HG03342 (cell line): ENCODE measurements at regions not wholly inside any gene's neighbourhood (a gene's known extent, or its start where the extent isn't known, plus 50 kb on each side); places are given as distances from the start of the nearest gene placed in this dataset.

Experiments
- ATAC-seq: cut with Tn5 transposase; IDR thresholded peaks from one replicate; pipeline ENCODE4 v1.9.1; 2021; ENCODE audit warnings: mild to moderate bottlenecking, moderate library complexity; ENCODE audit not compliant: unreplicated experiment

- no peak for ATAC-seq
Measured at GRCh38 chr1:4010814-4011605, 110.9 kb upstream of the C1orf174 start.

GRCh38 chr1:4016351-4017130 lies 116.5 kb upstream of the C1orf174 start:
- ATAC-seq, result no peak

GRCh38 chr1:4017636-4018365 lies 117.7 kb upstream of the C1orf174 start:
- no peak for ATAC-seq

GRCh38 chr1:4018466-4019146 lies 118.5 kb upstream of the C1orf174 start:
- ATAC-seq, result no peak

GRCh38 chr1:4019147-4019521 lies 119.1 kb upstream of the C1orf174 start:
- ATAC-seq, result no peak

GRCh38 chr1:4019606-4020331 lies 119.7 kb upstream of the C1orf174 start:
- no peak for ATAC-seq

- no peak for ATAC-seq
Measured at GRCh38 chr1:4020449-4020848, 120.4 kb upstream of the C1orf174 start.

- no peak for ATAC-seq
Measured at GRCh38 chr1:4021136-4021973, 121.3 kb upstream of the C1orf174 start.

- ATAC-seq, result no peak
Measured at GRCh38 chr1:4021974-4022268, 121.8 kb upstream of the C1orf174 start.

- no peak for ATAC-seq
Measured at GRCh38 chr1:4022715-4023114, 122.6 kb upstream of the C1orf174 start.

GRCh38 chr1:4023678-4024077 lies 123.6 kb upstream of the C1orf174 start:
- ATAC-seq, result no peak

- no peak for ATAC-seq
Measured at GRCh38 chr1:4024811-4025210, 124.7 kb upstream of the C1orf174 start.

GRCh38 chr1:4025752-4026151 lies 125.7 kb upstream of the C1orf174 start:
- no peak for ATAC-seq

GRCh38 chr1:4027008-4027407 lies 126.9 kb upstream of the C1orf174 start:
- ATAC-seq, result no peak

GRCh38 chr1:4027492-4028138 lies 127.5 kb upstream of the C1orf174 start:
- no peak for ATAC-seq

GRCh38 chr1:4028139-4028501 lies 128.0 kb upstream of the C1orf174 start:
- ATAC-seq, result no peak

- ATAC-seq, result no peak
Measured at GRCh38 chr1:4029376-4029775, 129.3 kb upstream of the C1orf174 start.

- no peak for ATAC-seq
Measured at GRCh38 chr1:4032571-4032970, 132.5 kb upstream of the C1orf174 start.

- no peak for ATAC-seq
Measured at GRCh38 chr1:4033129-4033676, 133.1 kb upstream of the C1orf174 start.
